Astrocyte (in vitro differentiated cells and primary cell): ENCODE measurements at regions not wholly inside any gene's neighbourhood (a gene's known extent, or its start where the extent isn't known, plus 50 kb on each side); places are given as distances from the start of the nearest gene placed in this dataset.
A peak's percentile ranks its signal among the peaks of the same experiment; 100 is the strongest.

Experiments
- DNase-seq: peaks from one replicate; pipeline ENCODE4 v3.0.0-alpha.2; 2010; ENCODE audit warnings: low read depth
- FAIRE-seq: peaks from 2 replicates; lab custom pipeline; 2011; peaks lifted over from hg19 to GRCh38; lab: Jason Lieb, UNC
- H2AFZ ChIP-seq: 2 replicates; pipeline ENCODE4 v1.6.0; 2012; ENCODE audit warnings: low read depth, low read length, inconsistent platforms
- H3K27ac ChIP-seq: 2 replicates; pipeline ENCODE4 v1.5.1; 2011; ENCODE audit warnings: low read depth, low read length, inconsistent platforms
- H3K27me3 ChIP-seq: 2 replicates; pipeline ENCODE4 v1.6.0; 2011; ENCODE audit warnings: low read length, inconsistent platforms; ENCODE audit not compliant: insufficient read depth
- H3K36me3 ChIP-seq: 2 replicates; pipeline ENCODE4 v1.5.1; 2011; ENCODE audit warnings: low read length, inconsistent platforms; ENCODE audit not compliant: insufficient read depth
- H3K4me1 ChIP-seq: 2 replicates; pipeline ENCODE4 v1.5.1; 2011; ENCODE audit warnings: low read length, inconsistent platforms; ENCODE audit not compliant: insufficient read depth
- H3K4me2 ChIP-seq: 2 replicates; pipeline ENCODE4 v1.6.0; 2012; ENCODE audit warnings: low read length, inconsistent platforms
- H3K4me3 ChIP-seq: 2 replicates; pipeline ENCODE4 v1.5.1; 2011; ENCODE audit warnings: low read depth, mild to moderate bottlenecking, low read length, inconsistent platforms; ENCODE audit not compliant: insufficient read depth
- H3K79me2 ChIP-seq: 2 replicates; pipeline ENCODE4 v1.6.0; 2012; ENCODE audit warnings: mild to moderate bottlenecking, low read length, inconsistent platforms; ENCODE audit not compliant: insufficient read depth
- H3K9ac ChIP-seq: 2 replicates; pipeline ENCODE4 v1.6.0; 2012; ENCODE audit warnings: mild to moderate bottlenecking, low read length, inconsistent platforms
- H3K9me3 ChIP-seq: 2 replicates; pipeline ENCODE4 v1.5.1; 2012; ENCODE audit warnings: low read depth, mild to moderate bottlenecking, low read length, inconsistent platforms; ENCODE audit not compliant: insufficient read depth
- H4K20me1 ChIP-seq: 2 replicates; pipeline ENCODE4 v1.6.0; 2012; ENCODE audit warnings: low read length, inconsistent platforms; ENCODE audit not compliant: insufficient read depth
- H3K27ac Mint-ChIP-seq: one replicate; pipeline ENCODE4 v1.8.0; 2021; ENCODE audit warnings: mild to moderate bottlenecking, mixed read lengths; ENCODE audit not compliant: unreplicated experiment
- H3K27me3 Mint-ChIP-seq: one replicate; pipeline ENCODE4 v1.8.0; 2021; ENCODE audit warnings: low read depth, mixed read lengths; ENCODE audit not compliant: unreplicated experiment
- H3K36me3 Mint-ChIP-seq: one replicate; pipeline ENCODE4 v1.8.0; 2021; ENCODE audit warnings: low read depth, mixed read lengths; ENCODE audit not compliant: unreplicated experiment
- H3K4me1 Mint-ChIP-seq: one replicate; pipeline ENCODE4 v1.8.0; 2021; ENCODE audit warnings: low read depth, mixed read lengths; ENCODE audit not compliant: unreplicated experiment
- H3K4me3 Mint-ChIP-seq: one replicate; pipeline ENCODE4 v1.8.0; 2021; ENCODE audit warnings: mild to moderate bottlenecking, moderate library complexity, mixed read lengths; ENCODE audit not compliant: unreplicated experiment
- H3K9me3 Mint-ChIP-seq: one replicate; pipeline ENCODE4 v1.8.0; 2021; ENCODE audit warnings: mild to moderate bottlenecking, mixed read lengths; ENCODE audit not compliant: unreplicated experiment
- EZH2 ChIP-seq: IDR thresholded peaks from 2 replicates; pipeline ENCODE4 v1.6.1; 2012; ENCODE audit warnings: mild to moderate bottlenecking, low read length, inconsistent platforms; ENCODE audit not compliant: insufficient read depth
- TF ChIP-seq, protein P1 (sequence below): IDR thresholded peaks from 2 replicates; pipeline ENCODE4 v1.5.1; 2011; ENCODE audit warnings: low read depth, mild to moderate bottlenecking, inconsistent platforms, low read length, moderate library complexity; ENCODE audit not compliant: insufficient read depth

GRCh38 chr2:222052934-222053367 lies 245.8 kb downstream of the PAX3 start:
- no peak overlapping the region for H3K4me2 ChIP-seq
- Mint-ChIP-seq H3K4me3 (no peak overlapping the region), H3K9me3 (no peaks in the 10 kb centered on the region), H3K36me3 (no peaks in the 10 kb centered on the region), H3K4me1 (no peaks in the 10 kb centered on the region), H3K27me3 (peaks cover 72% of the 10 kb centered on the region), H3K27ac (no peak overlapping the region)
- H3K4me3 ChIP-seq: no peak overlapping the region
- TF ChIP-seq, protein P1, sequence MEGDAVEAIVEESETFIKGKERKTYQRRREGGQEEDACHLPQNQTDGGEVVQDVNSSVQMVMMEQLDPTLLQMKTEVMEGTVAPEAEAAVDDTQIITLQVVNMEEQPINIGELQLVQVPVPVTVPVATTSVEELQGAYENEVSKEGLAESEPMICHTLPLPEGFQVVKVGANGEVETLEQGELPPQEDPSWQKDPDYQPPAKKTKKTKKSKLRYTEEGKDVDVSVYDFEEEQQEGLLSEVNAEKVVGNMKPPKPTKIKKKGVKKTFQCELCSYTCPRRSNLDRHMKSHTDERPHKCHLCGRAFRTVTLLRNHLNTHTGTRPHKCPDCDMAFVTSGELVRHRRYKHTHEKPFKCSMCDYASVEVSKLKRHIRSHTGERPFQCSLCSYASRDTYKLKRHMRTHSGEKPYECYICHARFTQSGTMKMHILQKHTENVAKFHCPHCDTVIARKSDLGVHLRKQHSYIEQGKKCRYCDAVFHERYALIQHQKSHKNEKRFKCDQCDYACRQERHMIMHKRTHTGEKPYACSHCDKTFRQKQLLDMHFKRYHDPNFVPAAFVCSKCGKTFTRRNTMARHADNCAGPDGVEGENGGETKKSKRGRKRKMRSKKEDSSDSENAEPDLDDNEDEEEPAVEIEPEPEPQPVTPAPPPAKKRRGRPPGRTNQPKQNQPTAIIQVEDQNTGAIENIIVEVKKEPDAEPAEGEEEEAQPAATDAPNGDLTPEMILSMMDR: no peak
- TF ChIP-seq EZH2: no peak
- no peak overlapping the region for H3K9ac ChIP-seq
- H3K9me3 ChIP-seq: no peaks in the 10 kb centered on the region
- no peaks in the 10 kb centered on the region for H3K36me3 ChIP-seq
- no peaks in the 10 kb centered on the region for H4K20me1 ChIP-seq
- no peaks in the 10 kb centered on the region for H3K79me2 ChIP-seq
- no peak overlapping the region for H3K27ac ChIP-seq
- no peak overlapping the region for H2AFZ ChIP-seq
- DNase-seq (no peak), FAIRE-seq (no peak)
- no peaks in the 10 kb centered on the region for H3K4me1 ChIP-seq
- H3K27me3 ChIP-seq: peaks cover 37% of the 10 kb centered on the region

DNA sequence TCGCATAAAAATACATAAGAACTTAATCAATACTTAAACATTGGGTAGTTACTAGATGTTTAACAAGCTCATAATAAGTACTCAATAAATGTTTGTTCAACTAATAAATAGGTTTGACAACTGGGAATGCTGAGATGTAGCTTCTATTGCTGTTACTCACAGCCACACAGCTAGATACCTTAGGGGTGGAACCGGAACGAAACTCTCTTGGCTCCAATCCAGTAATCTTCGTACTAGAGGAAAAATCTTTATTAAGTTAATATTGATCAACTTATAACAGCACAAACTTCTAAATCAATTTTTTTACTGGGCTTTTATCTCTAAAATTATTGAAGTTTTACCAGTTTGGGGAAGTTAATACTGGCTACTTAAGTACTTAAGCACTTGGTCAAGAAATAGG lies 247.8 kb downstream of the PAX3 start:
- Histone ChIP-seq H3K4me2 (no peak overlapping the region), H3K27ac (no peak overlapping the region), H2AFZ (no peak overlapping the region), H3K79me2 (no peaks in the 10 kb centered on the region), H3K4me1 (no peaks in the 10 kb centered on the region), H3K9ac (no peak overlapping the region), H3K4me3 (no peak overlapping the region), H4K20me1 (no peaks in the 10 kb centered on the region), H3K9me3 (no peaks in the 10 kb centered on the region), H3K36me3 (no peaks in the 10 kb centered on the region), H3K27me3 (peaks cover 27% of the 10 kb centered on the region)
- H3K36me3 Mint-ChIP-seq: no peaks in the 10 kb centered on the region
- no peak overlapping the region for H3K4me3 Mint-ChIP-seq
- no peaks in the 10 kb centered on the region for H3K9me3 Mint-ChIP-seq
- H3K27me3 Mint-ChIP-seq: peaks cover 67% of the 10 kb centered on the region
- FAIRE-seq (no peak), DNase-seq (no peak)
- TF ChIP-seq EZH2: no peak
- TF ChIP-seq, protein P1: no peak
- peaks cover 7% of the 10 kb centered on the region for H3K4me1 Mint-ChIP-seq
- H3K27ac Mint-ChIP-seq: no peak overlapping the region

DNA sequence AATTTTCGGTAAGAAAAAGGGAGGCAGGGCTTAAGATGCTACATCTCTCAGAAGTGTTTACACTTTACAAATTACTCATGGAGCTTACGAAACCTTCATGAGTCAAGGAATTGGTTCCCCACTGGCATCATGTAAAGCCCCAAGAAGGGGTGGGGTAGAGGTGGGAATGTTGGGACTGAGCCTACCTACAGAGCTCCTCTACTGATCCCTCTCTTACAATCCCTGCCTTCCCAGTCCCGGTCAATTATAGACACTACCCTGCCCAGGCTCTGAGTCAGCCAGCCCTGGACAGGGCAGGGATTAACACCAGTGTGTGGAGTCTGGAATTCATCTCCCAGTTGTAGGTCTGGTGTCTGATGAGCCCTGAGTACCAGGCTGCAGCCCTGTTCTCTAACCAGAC lies 248.9 kb downstream of the PAX3 start:
- Mint-ChIP-seq H3K9me3 (no peaks in the 10 kb centered on the region), H3K27me3 (peaks cover 58% of the 10 kb centered on the region), H3K4me1 (peaks cover 7% of the 10 kb centered on the region), H3K36me3 (no peaks in the 10 kb centered on the region), H3K4me3 (no peak overlapping the region), H3K27ac (no peak overlapping the region)
- Histone ChIP-seq H3K27me3 (peaks cover 18% of the 10 kb centered on the region), H3K79me2 (no peaks in the 10 kb centered on the region), H2AFZ (no peak overlapping the region), H3K27ac (no peak overlapping the region), H3K4me1 (no peaks in the 10 kb centered on the region), H3K36me3 (no peaks in the 10 kb centered on the region), H3K9me3 (no peaks in the 10 kb centered on the region), H3K4me2 (no peak overlapping the region), H4K20me1 (no peaks in the 10 kb centered on the region), H3K4me3 (no peak overlapping the region), H3K9ac (no peak overlapping the region)
- FAIRE-seq (no peak), DNase-seq (peak; percentile 23)
- TF ChIP-seq, protein P1: no peak
- TF ChIP-seq EZH2: no peak
